AG09319 (cell line): ENCODE measurements at regions not wholly inside any gene's neighbourhood (a gene's known extent, or its start where the extent isn't known, plus 50 kb on each side); places are given as distances from the start of the nearest gene placed in this dataset.

Experiments used
- DNase-seq: peaks from one replicate; pipeline ENCODE4 v3.0.0-alpha.2; 2010; ENCODE audit warnings: low read depth; ENCODE audit errors: extremely low read depth
- TF ChIP-seq, protein P1 (sequence below): IDR thresholded peaks from 2 replicates; pipeline ENCODE4 v1.5.1; 2011; ENCODE audit warnings: low read depth, mild to moderate bottlenecking, inconsistent platforms, low read length, moderate library complexity

DNA sequence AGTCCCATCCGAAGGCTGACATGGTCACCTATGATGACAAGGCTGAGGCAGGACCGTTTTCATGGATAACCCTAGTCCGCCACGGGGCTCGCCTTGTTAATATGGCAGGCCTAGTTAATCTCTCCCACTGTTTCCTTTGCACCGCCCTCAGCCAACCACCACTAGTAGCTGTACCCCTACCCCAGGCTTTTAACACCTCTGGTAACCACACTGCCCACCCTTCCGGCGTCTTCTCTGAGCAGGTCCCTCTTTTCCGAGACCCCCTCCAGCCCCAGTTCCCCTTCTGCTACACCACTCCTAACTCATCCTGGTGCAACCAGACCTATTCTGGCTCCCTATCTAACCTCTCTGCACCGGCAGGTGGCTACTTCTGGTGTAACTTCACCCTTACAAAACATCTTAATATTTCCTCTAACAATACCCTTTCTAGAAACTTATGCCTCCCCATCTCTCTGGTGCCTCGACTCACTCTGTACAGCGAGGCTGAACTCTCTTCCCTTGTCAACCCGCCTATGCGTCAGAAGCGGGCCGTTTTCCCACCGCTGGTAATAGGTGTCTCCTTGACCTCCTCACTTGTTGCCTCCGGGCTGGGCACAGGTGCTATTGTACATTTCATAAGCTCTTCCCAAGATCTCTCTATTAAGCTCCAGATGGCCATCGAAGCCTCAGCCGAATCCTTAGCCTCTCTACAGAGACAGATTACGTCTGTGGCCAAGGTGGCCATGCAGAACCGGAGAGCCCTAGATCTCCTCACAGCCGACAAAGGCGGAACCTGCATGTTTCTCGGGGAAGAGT lies 964.4 kb downstream of the RPA4 start:
- TF ChIP-seq, protein P1, sequence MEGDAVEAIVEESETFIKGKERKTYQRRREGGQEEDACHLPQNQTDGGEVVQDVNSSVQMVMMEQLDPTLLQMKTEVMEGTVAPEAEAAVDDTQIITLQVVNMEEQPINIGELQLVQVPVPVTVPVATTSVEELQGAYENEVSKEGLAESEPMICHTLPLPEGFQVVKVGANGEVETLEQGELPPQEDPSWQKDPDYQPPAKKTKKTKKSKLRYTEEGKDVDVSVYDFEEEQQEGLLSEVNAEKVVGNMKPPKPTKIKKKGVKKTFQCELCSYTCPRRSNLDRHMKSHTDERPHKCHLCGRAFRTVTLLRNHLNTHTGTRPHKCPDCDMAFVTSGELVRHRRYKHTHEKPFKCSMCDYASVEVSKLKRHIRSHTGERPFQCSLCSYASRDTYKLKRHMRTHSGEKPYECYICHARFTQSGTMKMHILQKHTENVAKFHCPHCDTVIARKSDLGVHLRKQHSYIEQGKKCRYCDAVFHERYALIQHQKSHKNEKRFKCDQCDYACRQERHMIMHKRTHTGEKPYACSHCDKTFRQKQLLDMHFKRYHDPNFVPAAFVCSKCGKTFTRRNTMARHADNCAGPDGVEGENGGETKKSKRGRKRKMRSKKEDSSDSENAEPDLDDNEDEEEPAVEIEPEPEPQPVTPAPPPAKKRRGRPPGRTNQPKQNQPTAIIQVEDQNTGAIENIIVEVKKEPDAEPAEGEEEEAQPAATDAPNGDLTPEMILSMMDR = no peak

DNA sequence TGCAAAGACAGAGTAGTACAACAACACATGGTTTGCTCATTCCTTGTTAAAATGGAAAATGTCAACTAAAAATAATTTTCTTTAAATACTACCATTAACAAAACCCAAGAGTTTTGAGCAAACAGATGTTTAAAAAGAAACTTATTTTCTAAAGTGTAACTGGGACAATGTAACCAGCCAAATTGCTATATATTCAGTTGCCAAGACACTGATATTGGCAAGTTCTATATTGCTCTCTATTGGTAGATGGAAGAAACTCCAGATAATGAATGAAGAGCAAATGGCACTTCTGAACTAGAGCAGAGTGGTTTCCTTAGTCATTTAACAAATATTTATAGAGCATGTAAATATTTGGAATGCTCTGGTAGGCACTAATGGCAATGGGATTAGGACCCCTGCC lies 966.2 kb downstream of the RPA4 start:
- DNase-seq = no peak
- TF ChIP-seq, protein P1 = no peak

More for the DNA sequence above, 964.4 kb downstream of the RPA4 start:
- no peak for DNase-seq

DNA sequence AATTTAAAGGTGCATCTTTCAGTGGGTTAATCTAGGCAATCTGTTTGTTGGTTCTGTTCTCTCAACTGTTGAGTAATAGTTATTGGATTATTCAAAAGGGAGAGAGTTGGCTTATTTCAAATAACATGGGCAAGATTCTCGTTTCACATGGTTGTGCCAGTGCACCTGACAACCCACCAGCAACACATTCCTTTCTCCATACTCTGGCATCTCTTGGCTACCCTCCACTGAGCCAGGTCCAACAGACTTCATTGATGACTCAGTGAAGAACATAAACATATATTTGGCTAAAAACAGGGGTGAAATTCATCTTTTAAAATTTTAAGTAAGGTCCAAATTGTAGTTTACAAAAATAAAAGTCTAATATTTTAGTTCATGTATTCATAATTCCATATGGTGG lies 967.2 kb downstream of the RPA4 start:
- DNase-seq = no peak
- TF ChIP-seq, protein P1 = no peak

DNA sequence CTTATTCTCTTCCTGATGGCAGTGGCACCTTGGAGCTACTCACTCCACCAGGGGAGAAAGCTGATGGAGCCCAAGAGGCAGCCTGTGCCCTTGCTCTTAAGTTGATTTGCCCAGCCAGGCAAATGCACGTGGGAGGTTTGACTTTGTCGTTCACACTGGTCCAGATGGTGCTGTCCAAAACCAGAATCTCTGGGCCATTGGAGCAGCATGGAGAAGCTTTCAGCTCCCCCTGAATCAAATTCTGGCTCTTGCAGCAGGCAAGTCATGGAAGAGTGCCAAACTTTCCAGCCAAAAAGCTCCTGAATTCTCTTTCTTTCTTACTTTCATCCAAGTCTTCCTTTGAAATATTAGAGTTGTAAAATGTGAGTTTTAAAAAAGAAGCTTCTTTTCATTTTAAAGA lies 970.4 kb downstream of the RPA4 start:
- TF ChIP-seq, protein P1 = no peak
- no peak for DNase-seq

DNA sequence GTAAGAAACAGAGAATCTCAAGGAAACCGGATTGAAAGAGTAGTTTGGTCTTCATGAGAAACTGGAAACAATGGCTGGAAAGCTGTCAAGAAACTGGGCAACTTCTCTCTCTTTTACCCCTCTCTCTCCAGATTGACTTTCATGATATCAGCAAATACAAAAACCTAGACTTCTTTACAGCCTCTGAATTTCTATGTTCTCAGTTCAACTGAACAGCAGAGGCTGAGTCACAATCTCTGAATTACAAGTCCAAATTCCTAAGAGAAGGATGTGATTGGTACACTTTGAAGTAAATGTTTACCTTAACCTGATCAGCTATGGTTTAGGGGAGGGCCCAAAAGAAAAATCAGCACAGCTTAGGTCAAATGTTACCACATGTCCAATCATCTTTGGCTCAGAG lies 974.9 kb downstream of the RPA4 start:
- TF ChIP-seq, protein P1 = no peak
- DNase-seq = no peak

DNA sequence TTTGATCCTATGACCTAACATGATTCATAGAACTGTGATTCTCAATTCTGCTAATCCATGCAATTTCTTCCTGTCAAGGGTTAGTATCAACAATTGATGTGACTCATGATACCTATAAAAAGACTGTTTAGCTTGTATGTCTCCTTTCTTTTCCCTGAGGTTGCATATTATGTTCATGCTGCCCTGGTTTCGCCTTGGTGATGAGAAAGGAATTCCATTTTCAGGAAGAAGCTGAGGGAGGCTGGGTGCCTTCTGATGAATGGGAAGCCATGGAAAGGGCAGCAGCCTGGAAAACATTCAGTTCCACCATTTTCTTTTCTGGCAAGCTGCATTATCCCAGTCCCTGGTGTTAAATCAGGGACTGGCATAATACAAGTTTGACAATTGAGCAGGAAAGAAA lies 976.5 kb downstream of the RPA4 start:
- DNase-seq = no peak
- TF ChIP-seq, protein P1 = no peak

DNA sequence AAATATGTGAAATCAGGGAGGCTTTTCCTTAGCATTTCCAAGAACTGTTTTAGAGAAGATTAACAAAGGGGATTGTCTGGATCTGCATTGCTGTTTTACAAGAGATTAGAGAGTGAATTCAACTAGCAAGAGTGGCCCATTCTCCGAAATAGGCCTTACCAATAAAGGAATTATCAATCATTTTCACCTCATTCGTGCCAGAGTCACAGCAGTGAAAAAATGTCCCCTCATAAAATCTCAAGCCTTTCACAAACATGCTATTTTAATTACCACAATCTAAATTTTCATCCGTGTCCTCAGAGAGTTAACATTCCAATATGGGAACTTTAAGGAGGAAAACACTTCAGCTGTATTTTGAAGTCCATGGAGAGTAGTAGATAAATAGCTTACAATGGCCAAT lies 979.6 kb downstream of the RPA4 start:
- no peak for DNase-seq
- TF ChIP-seq, protein P1 = no peak
